Activated naive CD8-positive, alpha-beta T cell treated with anti-CD3 and anti-CD28 coated beads, Interleukin-2, amount 50 U/mL, for 24 hours (primary cell): ENCODE measurements at regions not wholly inside any gene's neighbourhood (a gene's known extent, or its start where the extent isn't known, plus 50 kb on each side); places are given as distances from the start of the nearest gene placed in this dataset.
A peak's percentile ranks its signal among the peaks of the same experiment; 100 is the strongest.
"Not testable (repeated sequence)": the region's sequence is repeated elsewhere in the genome, so short reads cannot be mapped to it uniquely, and the experiment has no call there.

Experiments
- ATAC-seq: fragments of 150-1000 bp; cut with Tn5 transposase; one replicate; pipeline ENCODE4 v1.10.0; 2021
- DNase-seq: peaks from one replicate; pipeline ENCODE4 v3.0.0; 2021
- H3K27ac Mint-ChIP-seq: one replicate; pipeline ENCODE4 v1.8.0; 2021; ENCODE audit warnings: mild to moderate bottlenecking, mixed read lengths
- H3K27me3 Mint-ChIP-seq: one replicate; pipeline ENCODE4 v1.8.0; 2021; ENCODE audit warnings: mixed read lengths
- H3K36me3 Mint-ChIP-seq: one replicate; pipeline ENCODE4 v1.8.0; 2021; ENCODE audit warnings: low read depth, mixed read lengths
- H3K4me1 Mint-ChIP-seq: one replicate; pipeline ENCODE4 v1.8.0; 2021; ENCODE audit warnings: mixed read lengths
- H3K4me3 Mint-ChIP-seq: one replicate; pipeline ENCODE4 v1.8.0; 2021; ENCODE audit warnings: mild to moderate bottlenecking, moderate library complexity, mixed read lengths
- H3K9me3 Mint-ChIP-seq: one replicate; pipeline ENCODE4 v1.8.0; 2021; ENCODE audit warnings: mixed read lengths

GRCh38 chr4:138393886-138394610 lies 151.9 kb upstream of the SLC7A11 start:
- Mint-ChIP-seq H3K4me3 (no peak overlapping the region), H3K9me3 (no peaks in the 10 kb centered on the region), H3K4me1 (no peaks in the 10 kb centered on the region), H3K36me3 (no peaks in the 10 kb centered on the region), H3K27ac (no peak overlapping the region), H3K27me3 (no peaks in the 10 kb centered on the region)
- DNase-seq (no peak), ATAC-seq (no peak)

- no peak overlapping the region for H3K27ac Mint-ChIP-seq
- H3K27me3 Mint-ChIP-seq, result no peaks in the 10 kb centered on the region
- ATAC-seq (no peak), DNase-seq (no peak)
- H3K9me3 Mint-ChIP-seq, result no peaks in the 10 kb centered on the region
- H3K36me3 Mint-ChIP-seq, result no peaks in the 10 kb centered on the region
- H3K4me3 Mint-ChIP-seq, result no peak overlapping the region
- H3K4me1 Mint-ChIP-seq, result no peaks in the 10 kb centered on the region
Measured at GRCh38 chr4:138392751-138393308, 150.7 kb upstream of the SLC7A11 start.

- Mint-ChIP-seq H3K27ac (no peak overlapping the region), H3K27me3 (no peaks in the 10 kb centered on the region), H3K36me3 (no peaks in the 10 kb centered on the region), H3K9me3 (no peaks in the 10 kb centered on the region), H3K4me3 (no peak overlapping the region), H3K4me1 (no peaks in the 10 kb centered on the region)
- ATAC-seq (no peak), DNase-seq (no peak)
Measured at GRCh38 chr4:138389976-138390685, 148.0 kb upstream of the SLC7A11 start.

DNA sequence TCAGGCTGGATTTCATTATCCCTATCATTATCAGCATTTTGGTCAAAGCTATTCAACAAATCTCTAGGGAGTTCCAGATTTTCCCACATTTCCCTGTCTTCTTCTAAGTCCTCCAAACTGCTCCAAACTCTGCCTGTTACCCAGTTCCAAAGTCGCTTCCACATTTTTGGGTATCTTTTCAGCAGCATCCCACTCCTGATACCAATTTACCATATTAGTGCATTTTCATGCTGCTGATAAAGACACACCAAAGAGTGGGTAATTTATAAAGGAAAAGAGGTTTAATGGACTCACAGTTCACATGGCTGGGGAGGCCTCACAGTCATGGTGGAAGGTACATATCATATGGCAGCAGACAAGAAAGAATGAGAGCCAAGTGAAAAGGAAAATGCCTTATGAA lies 132.8 kb upstream of the SLC7A11 start:
- DNase-seq (no peak), ATAC-seq (no peak)
- Mint-ChIP-seq H3K27ac (no peak overlapping the region), H3K9me3 (peaks cover 9% of the 10 kb centered on the region), H3K36me3 (no peaks in the 10 kb centered on the region), H3K27me3 (no peaks in the 10 kb centered on the region), H3K4me1 (no peaks in the 10 kb centered on the region), H3K4me3 (no peak overlapping the region)

DNA sequence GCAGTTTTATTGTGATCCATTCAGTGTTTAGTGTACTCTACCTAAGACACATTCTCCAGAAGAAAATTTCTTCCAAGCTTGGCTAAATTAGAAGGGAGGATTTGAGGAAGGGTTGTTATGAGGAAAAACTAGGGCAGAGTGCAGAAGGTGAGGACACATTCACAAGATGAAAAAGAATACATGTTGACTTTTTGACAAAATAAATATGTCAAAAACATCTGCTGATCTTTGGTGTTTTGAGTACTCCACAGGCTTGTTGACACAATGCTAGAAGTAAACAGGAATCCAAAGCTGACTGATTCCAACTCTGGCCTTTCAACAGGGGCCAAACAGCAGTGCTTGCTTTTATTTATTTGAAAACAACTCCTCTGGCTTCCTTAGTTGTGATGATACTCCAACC lies 125.8 kb upstream of the SLC7A11 start:
- DNase-seq, result no peak
- H3K36me3 Mint-ChIP-seq, result no peaks in the 10 kb centered on the region
- H3K4me1 Mint-ChIP-seq, result no peaks in the 10 kb centered on the region
- H3K27ac Mint-ChIP-seq, result no peak overlapping the region
- H3K9me3 Mint-ChIP-seq, result no peaks in the 10 kb centered on the region
- ATAC-seq, result no peak
- H3K27me3 Mint-ChIP-seq, result no peaks in the 10 kb centered on the region
- no peak overlapping the region for H3K4me3 Mint-ChIP-seq

GRCh38 chr4:138352446-138352845 lies 110.3 kb upstream of the SLC7A11 start:
- not testable (repeated sequence) for ATAC-seq, H3K4me1 Mint-ChIP-seq, H3K9me3 Mint-ChIP-seq, H3K4me3 Mint-ChIP-seq, H3K36me3 Mint-ChIP-seq, DNase-seq, H3K27me3 Mint-ChIP-seq, H3K27ac Mint-ChIP-seq

DNA sequence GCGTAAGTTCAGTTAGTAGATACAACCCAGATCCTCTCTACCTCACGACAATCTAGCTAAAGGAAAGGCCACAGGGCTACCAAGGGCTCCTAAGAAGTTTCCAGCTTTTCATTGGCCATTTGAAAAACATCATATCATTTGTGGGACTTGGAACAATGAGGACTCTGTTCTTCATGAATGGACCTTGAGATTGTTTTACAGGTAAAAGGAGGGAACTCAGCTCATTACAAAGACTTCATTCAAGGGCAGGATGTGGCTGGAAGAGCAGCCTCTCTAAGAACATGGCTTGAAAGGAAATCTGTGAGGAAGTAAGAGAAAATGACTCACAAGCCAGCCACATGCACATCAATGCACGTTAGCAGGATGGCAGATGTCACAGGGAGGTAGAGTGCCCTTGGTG lies 105.9 kb upstream of the SLC7A11 start:
- H3K27me3 Mint-ChIP-seq, result no peaks in the 10 kb centered on the region
- H3K36me3 Mint-ChIP-seq, result no peaks in the 10 kb centered on the region
- H3K27ac Mint-ChIP-seq, result no peak overlapping the region
- ATAC-seq (no peak), DNase-seq (no peak)
- H3K9me3 Mint-ChIP-seq, result no peaks in the 10 kb centered on the region
- no peaks in the 10 kb centered on the region for H3K4me1 Mint-ChIP-seq
- H3K4me3 Mint-ChIP-seq, result no peak overlapping the region

DNA sequence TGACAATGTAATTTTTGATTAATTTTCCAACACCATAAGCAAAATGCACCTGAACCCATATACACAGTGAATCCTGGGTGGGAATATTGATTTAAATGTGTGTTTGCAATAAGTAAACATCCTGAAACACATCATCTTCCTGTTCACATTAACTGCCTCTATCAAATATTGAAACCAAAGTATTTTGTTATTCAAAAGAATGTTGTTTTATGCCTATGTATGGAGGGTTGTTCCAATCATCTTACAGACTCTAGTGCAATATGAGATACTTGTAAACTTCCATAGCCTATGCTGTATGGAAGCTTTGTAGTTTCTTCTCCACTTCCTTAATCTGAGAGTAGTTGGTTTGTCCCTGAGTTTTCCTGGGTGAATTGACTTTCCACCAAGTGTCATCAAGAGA lies 105.4 kb upstream of the SLC7A11 start:
- H3K27ac Mint-ChIP-seq, result no peak overlapping the region
- H3K27me3 Mint-ChIP-seq, result no peaks in the 10 kb centered on the region
- DNase-seq, result no peak
- H3K36me3 Mint-ChIP-seq, result no peaks in the 10 kb centered on the region
- H3K9me3 Mint-ChIP-seq, result no peaks in the 10 kb centered on the region
- H3K4me3 Mint-ChIP-seq, result no peak overlapping the region
- ATAC-seq, result no peak
- H3K4me1 Mint-ChIP-seq, result no peaks in the 10 kb centered on the region

- no peaks in the 10 kb centered on the region for H3K27me3 Mint-ChIP-seq
Measured at GRCh38 chr4:138344851-138345250, 102.7 kb upstream of the SLC7A11 start.

GRCh38 chr4:138344054-138344453 lies 101.9 kb upstream of the SLC7A11 start:
- no peaks in the 10 kb centered on the region for H3K36me3 Mint-ChIP-seq
- no peak overlapping the region for H3K4me3 Mint-ChIP-seq
- DNase-seq (no peak), ATAC-seq (no peak)
- no peaks in the 10 kb centered on the region for H3K27me3 Mint-ChIP-seq
- no peaks in the 10 kb centered on the region for H3K9me3 Mint-ChIP-seq
- H3K27ac Mint-ChIP-seq, result no peak overlapping the region
- H3K4me1 Mint-ChIP-seq, result peaks cover 5% of the 10 kb centered on the region

More at GRCh38 chr4:138344851-138345250, 102.7 kb upstream of the SLC7A11 start:
- Mint-ChIP-seq H3K4me1 (peaks cover 5% of the 10 kb centered on the region), H3K4me3 (no peak overlapping the region), H3K36me3 (no peaks in the 10 kb centered on the region), H3K9me3 (no peaks in the 10 kb centered on the region), H3K27ac (no peak overlapping the region)
- DNase-seq, result no peak
- ATAC-seq, result no peak

- ATAC-seq, result peak; percentile 40
- H3K36me3 Mint-ChIP-seq, result no peaks in the 10 kb centered on the region
- H3K4me3 Mint-ChIP-seq, result no peak overlapping the region
- no peak overlapping the region for H3K27ac Mint-ChIP-seq
- no peaks in the 10 kb centered on the region for H3K27me3 Mint-ChIP-seq
- peaks cover 5% of the 10 kb centered on the region for H3K4me1 Mint-ChIP-seq
- H3K9me3 Mint-ChIP-seq, result no peaks in the 10 kb centered on the region
- DNase-seq, result no peak
Measured at GRCh38 chr4:138341739-138342415, 99.7 kb upstream of the SLC7A11 start.

GRCh38 chr4:138338840-138339239 lies 96.7 kb upstream of the SLC7A11 start:
- ATAC-seq, result no peak
- no peak for DNase-seq
- Mint-ChIP-seq H3K36me3 (no peaks in the 10 kb centered on the region), H3K4me1 (peaks cover 5% of the 10 kb centered on the region), H3K4me3 (no peak overlapping the region), H3K27me3 (no peaks in the 10 kb centered on the region), H3K27ac (no peak overlapping the region), H3K9me3 (no peaks in the 10 kb centered on the region)

DNA sequence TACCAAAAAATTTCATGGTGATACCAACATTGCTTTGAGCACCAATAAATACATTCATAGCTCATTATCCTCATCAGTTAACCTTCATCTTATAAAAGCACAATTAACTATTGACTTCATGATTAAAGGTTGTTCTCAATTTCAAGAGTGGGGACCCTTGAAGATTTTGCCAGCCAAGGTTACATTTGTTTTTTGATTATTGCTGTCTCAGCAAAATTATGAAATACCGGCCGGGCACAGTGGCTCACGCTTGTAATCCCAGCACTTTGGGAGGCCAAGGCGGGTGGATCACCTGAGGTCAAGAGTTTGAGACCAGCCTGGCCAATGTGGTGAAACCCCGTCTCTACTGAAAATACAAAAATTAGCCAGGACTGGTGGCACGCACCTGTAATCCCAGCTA lies 96.1 kb upstream of the SLC7A11 start:
- not testable (repeated sequence) for H3K4me3 Mint-ChIP-seq, H3K9me3 Mint-ChIP-seq, DNase-seq, ATAC-seq, H3K4me1 Mint-ChIP-seq, H3K27me3 Mint-ChIP-seq, H3K36me3 Mint-ChIP-seq, H3K27ac Mint-ChIP-seq

GRCh38 chr4:138334346-138335016 lies 92.3 kb upstream of the SLC7A11 start:
- no peaks in the 10 kb centered on the region for H3K9me3 Mint-ChIP-seq
- H3K4me1 Mint-ChIP-seq, result no peaks in the 10 kb centered on the region
- H3K36me3 Mint-ChIP-seq, result no peaks in the 10 kb centered on the region
- H3K4me3 Mint-ChIP-seq, result no peak overlapping the region
- ATAC-seq (no peak), DNase-seq (no peak)
- H3K27me3 Mint-ChIP-seq, result no peaks in the 10 kb centered on the region
- H3K27ac Mint-ChIP-seq, result no peak overlapping the region
